Naive B cell (primary cell): ENCODE measurements at regions not wholly inside any gene's neighbourhood (a gene's known extent, or its start where the extent isn't known, plus 50 kb on each side); places are given as distances from the start of the nearest gene placed in this dataset.

ENCODE experiments used
- ATAC-seq, 2 donors: fragments of 150-1000 bp; cut with Tn5 transposase; 2 replicates each; pipeline ENCODE4 v1.10.0; 2021; ENCODE audit warnings: low read depth in 2 of 2, mild to moderate bottlenecking in 2 of 2, moderate library complexity in 2 of 2
- DNase-seq: peaks from one replicate; pipeline ENCODE4 v3.0.0; 2022
- H3K27ac Mint-ChIP-seq, 6 donors: one replicate each; pipeline ENCODE4 v1.8.0; 2020 to 2022; ENCODE audit warnings: mild to moderate bottlenecking in 6 of 6, mixed read lengths in 6 of 6, moderate library complexity in 5 of 6, inconsistent platforms in 2 of 6
- H3K27me3 Mint-ChIP-seq, 3 donors: one replicate each; pipeline ENCODE4 v1.8.0; 2021 to 2022; ENCODE audit warnings: mixed read lengths in 3 of 3, mild to moderate bottlenecking in 1 of 3
- H3K36me3 Mint-ChIP-seq, 2 donors: one replicate each; pipeline ENCODE4 v1.8.0; 2020 to 2022; ENCODE audit warnings: mixed read lengths in 2 of 2, inconsistent platforms in 1 of 2, mild to moderate bottlenecking in 1 of 2
- H3K4me1 Mint-ChIP-seq, 3 donors: one replicate each; pipeline ENCODE4 v1.8.0; 2020 to 2022; ENCODE audit warnings: mixed read lengths in 3 of 3, inconsistent platforms in 1 of 3, mild to moderate bottlenecking in 1 of 3, moderate library complexity in 1 of 3
- H3K4me3 Mint-ChIP-seq, 8 donors: one replicate each; pipeline ENCODE4 v1.8.0; 2020 to 2022; ENCODE audit warnings: mild to moderate bottlenecking in 8 of 8, mixed read lengths in 8 of 8, moderate library complexity in 8 of 8, inconsistent platforms in 2 of 8
- H3K9me3 Mint-ChIP-seq, 7 donors: one replicate each; pipeline ENCODE4 v1.8.0; 2020 to 2022; ENCODE audit warnings: mixed read lengths in 7 of 7, mild to moderate bottlenecking in 5 of 7, inconsistent platforms in 2 of 7, moderate library complexity in 1 of 7

- H3K36me3 Mint-ChIP-seq, result peaks cover 4 to 14% of the 10 kb centered on the region in 2 donors
- H3K27ac Mint-ChIP-seq, result no peak overlapping the region
- peaks cover 0 to 9% (median 3%) of the 10 kb centered on the region in 3 donors for H3K4me1 Mint-ChIP-seq
- H3K9me3 Mint-ChIP-seq, result no peaks in the 10 kb centered on the region
- H3K4me3 Mint-ChIP-seq, result no peak overlapping the region
- DNase-seq (no peak), ATAC-seq (no peak)
- no peaks in the 10 kb centered on the region for H3K27me3 Mint-ChIP-seq
These were observed 440.9 kb downstream of the ZEB2 start for GRCh38 chr2:144078802-144079724.

GRCh38 chr2:144078106-144078505, 441.8 kb downstream of the ZEB2 start:
- Mint-ChIP-seq H3K4me3 (no peak overlapping the region), H3K36me3 (peaks cover 4 to 10% of the 10 kb centered on the region in 2 donors), H3K27me3 (no peaks in the 10 kb centered on the region), H3K9me3 (no peaks in the 10 kb centered on the region), H3K27ac (no peak overlapping the region), H3K4me1 (peaks cover 0 to 9% (median 3%) of the 10 kb centered on the region in 3 donors)
- no peak for ATAC-seq
- DNase-seq, result no peak

- H3K9me3 Mint-ChIP-seq, result no peaks in the 10 kb centered on the region
- no peak overlapping the region for H3K4me3 Mint-ChIP-seq
- ATAC-seq (no peak), DNase-seq (no peak)
- no peaks in the 10 kb centered on the region for H3K27me3 Mint-ChIP-seq
- no peaks in the 10 kb centered on the region for H3K4me1 Mint-ChIP-seq
- no peak overlapping the region for H3K27ac Mint-ChIP-seq
- no peaks in the 10 kb centered on the region for H3K36me3 Mint-ChIP-seq
These were observed 445.5 kb downstream of the ZEB2 start for GRCh38 chr2:144074450-144074849.

GRCh38 chr2:144071461-144071860, 448.5 kb downstream of the ZEB2 start:
- Mint-ChIP-seq H3K27ac (no peak overlapping the region), H3K4me3 (no peak overlapping the region), H3K27me3 (no peaks in the 10 kb centered on the region), H3K36me3 (peaks cover 0 to 4% of the 10 kb centered on the region in 2 donors), H3K4me1 (no peaks in the 10 kb centered on the region), H3K9me3 (no peaks in the 10 kb centered on the region)
- ATAC-seq (no peak), DNase-seq (no peak)

GRCh38 chr2:144067506-144067905, 452.4 kb downstream of the ZEB2 start:
- Mint-ChIP-seq H3K4me1 (no peaks in the 10 kb centered on the region), H3K27ac (no peak overlapping the region), H3K36me3 (peaks cover 0 to 4% of the 10 kb centered on the region in 2 donors), H3K27me3 (no peaks in the 10 kb centered on the region), H3K4me3 (no peak overlapping the region), H3K9me3 (no peaks in the 10 kb centered on the region)
- DNase-seq, result no peak
- ATAC-seq, result no peak

GRCh38 chr2:144063602-144064001, 456.3 kb downstream of the ZEB2 start:
- Mint-ChIP-seq H3K4me3 (no peak overlapping the region), H3K27ac (no peak overlapping the region), H3K9me3 (peaks cover 0 to 2% (median 0%) of the 10 kb centered on the region in 7 donors), H3K36me3 (no peaks in the 10 kb centered on the region), H3K27me3 (no peaks in the 10 kb centered on the region), H3K4me1 (no peaks in the 10 kb centered on the region)
- DNase-seq (no peak), ATAC-seq (no peak)

- DNase-seq (no peak), ATAC-seq (no peak)
- H3K4me1 Mint-ChIP-seq, result no peaks in the 10 kb centered on the region
- peaks cover 0 to 2% (median 0%) of the 10 kb centered on the region in 7 donors for H3K9me3 Mint-ChIP-seq
- H3K4me3 Mint-ChIP-seq, result no peak overlapping the region
- H3K27ac Mint-ChIP-seq, result peak overlapping the region in 1 of 6 donors; percentile 46
- H3K27me3 Mint-ChIP-seq, result no peaks in the 10 kb centered on the region
- peaks cover 0 to 5% of the 10 kb centered on the region in 2 donors for H3K36me3 Mint-ChIP-seq
These were observed 465.0 kb downstream of the ZEB2 start for GRCh38 chr2:144054911-144055310.

- no peaks in the 10 kb centered on the region for H3K4me1 Mint-ChIP-seq
- no peaks in the 10 kb centered on the region for H3K9me3 Mint-ChIP-seq
- DNase-seq (no peak), ATAC-seq (no peak)
- peaks cover 0 to 5% of the 10 kb centered on the region in 2 donors for H3K36me3 Mint-ChIP-seq
- no peaks in the 10 kb centered on the region for H3K27me3 Mint-ChIP-seq
- no peak overlapping the region for H3K4me3 Mint-ChIP-seq
- no peak overlapping the region for H3K27ac Mint-ChIP-seq
These were observed 467.8 kb downstream of the ZEB2 start for GRCh38 chr2:144052083-144052482.

- ATAC-seq, result no peak
- Mint-ChIP-seq H3K36me3 (peaks cover 0 to 5% of the 10 kb centered on the region in 2 donors), H3K27ac (no peak overlapping the region), H3K4me1 (no peaks in the 10 kb centered on the region), H3K27me3 (no peaks in the 10 kb centered on the region), H3K4me3 (no peak overlapping the region), H3K9me3 (no peaks in the 10 kb centered on the region)
- DNase-seq, result no peak
These were observed 470.8 kb downstream of the ZEB2 start for GRCh38 chr2:144049137-144049536.

GRCh38 chr2:144048631-144049060, 471.3 kb downstream of the ZEB2 start:
- Mint-ChIP-seq H3K27ac (peak overlapping the region in 1 of 6 donors; percentile 28), H3K9me3 (no peaks in the 10 kb centered on the region), H3K36me3 (peaks cover 0 to 5% of the 10 kb centered on the region in 2 donors), H3K4me1 (no peaks in the 10 kb centered on the region), H3K4me3 (no peak overlapping the region), H3K27me3 (no peaks in the 10 kb centered on the region)
- no peak for ATAC-seq
- no peak for DNase-seq

GRCh38 chr2:144042751-144043150, 477.2 kb downstream of the ZEB2 start:
- ATAC-seq (no peak), DNase-seq (no peak)
- Mint-ChIP-seq H3K36me3 (peaks cover 5 to 6% of the 10 kb centered on the region in 2 donors), H3K27me3 (no peaks in the 10 kb centered on the region), H3K27ac (no peak overlapping the region), H3K9me3 (no peaks in the 10 kb centered on the region), H3K4me3 (no peak overlapping the region), H3K4me1 (no peaks in the 10 kb centered on the region)

- no peak overlapping the region for H3K27ac Mint-ChIP-seq
- H3K27me3 Mint-ChIP-seq, result no peaks in the 10 kb centered on the region
- no peaks in the 10 kb centered on the region for H3K9me3 Mint-ChIP-seq
- ATAC-seq (no peak), DNase-seq (no peak)
- peaks cover 5 to 6% of the 10 kb centered on the region in 2 donors for H3K36me3 Mint-ChIP-seq
- H3K4me3 Mint-ChIP-seq, result no peak overlapping the region
- no peaks in the 10 kb centered on the region for H3K4me1 Mint-ChIP-seq
These were observed 478.3 kb downstream of the ZEB2 start for GRCh38 chr2:144041612-144042011.

GRCh38 chr2:144040834-144041233, 479.1 kb downstream of the ZEB2 start:
- Mint-ChIP-seq H3K4me3 (no peak overlapping the region), H3K27me3 (no peaks in the 10 kb centered on the region), H3K9me3 (peaks cover 0 to 4% (median 0%) of the 10 kb centered on the region in 7 donors), H3K4me1 (no peaks in the 10 kb centered on the region), H3K36me3 (peaks cover 6 to 8% of the 10 kb centered on the region in 2 donors), H3K27ac (no peak overlapping the region)
- ATAC-seq (no peak), DNase-seq (no peak)

- H3K36me3 Mint-ChIP-seq, result peaks cover 0 to 25% of the 10 kb centered on the region in 2 donors
- no peak overlapping the region for H3K4me3 Mint-ChIP-seq
- H3K4me1 Mint-ChIP-seq, result peaks cover 0 to 7% (median 4%) of the 10 kb centered on the region in 3 donors
- DNase-seq, result no peak
- H3K27me3 Mint-ChIP-seq, result no peaks in the 10 kb centered on the region
- ATAC-seq, result no peak
- peaks cover 0 to 12% (median 3%) of the 10 kb centered on the region in 7 donors for H3K9me3 Mint-ChIP-seq
- peak overlapping the region in 1 of 6 donors; percentile 7 for H3K27ac Mint-ChIP-seq
These were observed 487.4 kb downstream of the ZEB2 start for GRCh38 chr2:144032566-144032965.
